ENCODE measurements at regions not wholly inside any gene's neighbourhood (a gene's known extent, or its start where the extent isn't known, plus 50 kb on each side); places are given as distances from the start of the nearest gene placed in this dataset.

- Mint-ChIP-seq H3K9me3 (peaks cover 16% of the 10 kb centered on the region), H3K27ac (no peak overlapping the region), H3K36me3 (peaks cover 12% of the 10 kb centered on the region), H3K4me1 (peaks cover 17% of the 10 kb centered on the region), H3K4me3 (no peak overlapping the region), H3K27me3 (ENCODE audit: low read depth) (peaks cover 5% of the 10 kb centered on the region)
- no peak for TF ChIP-seq NR3C1 (CRISPR knock-in tag; conservative IDR thresholded peaks at IDR 0.05; ENCODE audit: low read depth)
- no peak for TF ChIP-seq STAT6 (CRISPR knock-in tag; conservative IDR thresholded peaks at IDR 0.05; ENCODE audit: low read depth)
- no peak for TF ChIP-seq HMGXB4 (CRISPR knock-in tag; IDR thresholded peaks at IDR 0.05)
- TF ChIP-seq E2F5 (CRISPR knock-in tag; IDR thresholded peaks at IDR 0.05) = no peak
- TF ChIP-seq ZNF121 (CRISPR knock-in tag; IDR thresholded peaks at IDR 0.05) = no peak
- no peak for TF ChIP-seq PRRX2 (CRISPR knock-in tag; IDR thresholded peaks at IDR 0.05)
- TF ChIP-seq AFF4 (CRISPR knock-in tag; IDR thresholded peaks at IDR 0.05; ENCODE audit: borderline replicate concordance) = no peak
- no peak for TF ChIP-seq RELA (CRISPR knock-in tag; IDR thresholded peaks at IDR 0.05; ENCODE audit: borderline replicate concordance)
- no peak for TF ChIP-seq ESRRA (CRISPR knock-in tag; IDR thresholded peaks at IDR 0.05; ENCODE audit: borderline replicate concordance)
- no peak for TF ChIP-seq GTF2I (CRISPR knock-in tag; conservative IDR thresholded peaks at IDR 0.05)
- TF ChIP-seq ELF4 (CRISPR knock-in tag; IDR thresholded peaks at IDR 0.05; ENCODE audit: low read depth) = no peak
- no peak for TF ChIP-seq ATF3 (CRISPR knock-in tag; conservative IDR thresholded peaks at IDR 0.05)
- no peak for TF ChIP-seq GABPB1 (CRISPR knock-in tag; IDR thresholded peaks at IDR 0.05)
- no peak for TF ChIP-seq ZBTB21 (CRISPR knock-in tag; IDR thresholded peaks at IDR 0.05; ENCODE audit: borderline replicate concordance)
- TF ChIP-seq ZNF219 (CRISPR knock-in tag; IDR thresholded peaks at IDR 0.05; ENCODE audit: borderline replicate concordance) = no peak
- ChIA-PET POLR2A (no interaction called here), CTCF (interaction anchor here (0.6 to 2.1 kb wide), 26 partner anchors 15 to 964 kb away, joined by 3 to 22 read pairs (median 4); no protein-coding TSS in a partner anchor)
- ATAC-seq (no peak), DNase-seq (ENCODE audit: low spot score) (no peak)
Observed at GRCh38 chr3:14260463-14260862, 81.8 kb downstream of the LSM3 start.

GRCh38 chr3:14261229-14261628, 82.6 kb downstream of the LSM3 start:
- ATAC-seq (peak; percentile 85), DNase-seq (ENCODE audit: low spot score) (peak; percentile 92)
- Mint-ChIP-seq H3K36me3 (peaks cover 12% of the 10 kb centered on the region), H3K4me1 (peaks cover 17% of the 10 kb centered on the region), H3K27me3 (ENCODE audit: low read depth) (peaks cover 5% of the 10 kb centered on the region), H3K27ac (no peak overlapping the region), H3K9me3 (peaks cover 16% of the 10 kb centered on the region), H3K4me3 (no peak overlapping the region)
- ChIA-PET POLR2A (no interaction called here), CTCF (interaction anchor here (0.6 to 2.1 kb wide), 29 partner anchors 11 to 965 kb away, joined by 3 to 22 read pairs (median 4); no protein-coding TSS in a partner anchor)
- TF ChIP-seq AFF4 (CRISPR knock-in tag; IDR thresholded peaks at IDR 0.05; ENCODE audit: borderline replicate concordance) = no peak
- TF ChIP-seq ZNF671 (CRISPR knock-in tag; IDR thresholded peaks at IDR 0.05) = no peak
- no peak for TF ChIP-seq ZNF219 (CRISPR knock-in tag; IDR thresholded peaks at IDR 0.05; ENCODE audit: borderline replicate concordance)
- no peak for TF ChIP-seq ZBTB43 (CRISPR knock-in tag; IDR thresholded peaks at IDR 0.05)
- no peak for TF ChIP-seq NFE2L1 (CRISPR knock-in tag; IDR thresholded peaks at IDR 0.05)
- no peak for TF ChIP-seq OVOL2 (CRISPR knock-in tag; IDR thresholded peaks at IDR 0.05; ENCODE audit: borderline replicate concordance)

All from WTC11 (cell line).